Type B pancreatic cell (in vitro differentiated cells): ENCODE measurements at regions not wholly inside any gene's neighbourhood (a gene's known extent, or its start where the extent isn't known, plus 50 kb on each side); places are given as distances from the start of the nearest gene placed in this dataset.

ENCODE experiments used
- DNase-seq: peaks from one replicate; pipeline ENCODE4 v3.0.0; 2021; ENCODE audit warnings: mixed read lengths; ENCODE audit not compliant: unreplicated experiment; ENCODE audit errors: extremely low spot score
- H3K27ac Mint-ChIP-seq: 2 replicates; pipeline ENCODE4 v1.8.0; 2021; ENCODE audit warnings: mild to moderate bottlenecking, mixed read lengths
- H3K27me3 Mint-ChIP-seq: 2 replicates; pipeline ENCODE4 v1.8.0; 2021; ENCODE audit warnings: mixed read lengths
- H3K36me3 Mint-ChIP-seq: 2 replicates; pipeline ENCODE4 v1.8.0; 2021; ENCODE audit warnings: mixed read lengths
- H3K4me1 Mint-ChIP-seq: one replicate; pipeline ENCODE4 v1.8.0; 2021; ENCODE audit warnings: mixed read lengths; ENCODE audit not compliant: unreplicated experiment
- H3K4me3 Mint-ChIP-seq: 2 replicates; pipeline ENCODE4 v1.8.0; 2021; ENCODE audit warnings: mild to moderate bottlenecking, mixed read lengths
- H3K9me3 Mint-ChIP-seq: 2 replicates; pipeline ENCODE4 v1.8.0; 2021; ENCODE audit warnings: mixed read lengths
- CTCF ChIP-seq: fragments of 200-600 bp; sonication (generic); conservative IDR thresholded peaks from 2 replicates; pipeline ENCODE4 v1.5.0; 2021; ENCODE audit warnings: antibody characterized with exemption, mild to moderate bottlenecking

GRCh38 chr2:236841389-236841788, 244.3 kb upstream of the COPS8 start:
- Mint-ChIP-seq H3K4me1 (peaks cover 18% of the 10 kb centered on the region), H3K9me3 (peaks cover 5% of the 10 kb centered on the region), H3K27me3 (peaks cover 8% of the 10 kb centered on the region), H3K4me3 (no peak overlapping the region), H3K27ac (no peak overlapping the region), H3K36me3 (peaks cover 5% of the 10 kb centered on the region)
- no peak for DNase-seq
- TF ChIP-seq CTCF = no peak

GRCh38 chr2:236843161-236843968, 242.3 kb upstream of the COPS8 start:
- Mint-ChIP-seq H3K9me3 (peaks cover 7% of the 10 kb centered on the region), H3K4me3 (no peak overlapping the region), H3K36me3 (peaks cover 4% of the 10 kb centered on the region), H3K4me1 (peaks cover 29% of the 10 kb centered on the region), H3K27me3 (peaks cover 14% of the 10 kb centered on the region), H3K27ac (no peak overlapping the region)
- TF ChIP-seq CTCF = no peak
- DNase-seq = no peak

GRCh38 chr2:236844711-236845110, 241.0 kb upstream of the COPS8 start:
- Mint-ChIP-seq H3K27ac (no peak overlapping the region), H3K36me3 (peaks cover 7% of the 10 kb centered on the region), H3K4me3 (no peak overlapping the region), H3K27me3 (peaks cover 18% of the 10 kb centered on the region), H3K9me3 (peaks cover 13% of the 10 kb centered on the region), H3K4me1 (peaks cover 34% of the 10 kb centered on the region)
- TF ChIP-seq CTCF = no peak
- no peak for DNase-seq

- H3K4me3 Mint-ChIP-seq = no peak overlapping the region
- H3K27me3 Mint-ChIP-seq = peaks cover 25% of the 10 kb centered on the region
- no peak for TF ChIP-seq CTCF
- DNase-seq = no peak
- peaks cover 9% of the 10 kb centered on the region for H3K36me3 Mint-ChIP-seq
- H3K27ac Mint-ChIP-seq = no peak overlapping the region
- peaks cover 43% of the 10 kb centered on the region for H3K4me1 Mint-ChIP-seq
- H3K9me3 Mint-ChIP-seq = peaks cover 20% of the 10 kb centered on the region
These were observed 238.7 kb upstream of the COPS8 start for GRCh38 chr2:236847023-236847422.

- Mint-ChIP-seq H3K27ac (no peak overlapping the region), H3K36me3 (peaks cover 9% of the 10 kb centered on the region), H3K4me3 (no peak overlapping the region), H3K4me1 (peaks cover 48% of the 10 kb centered on the region), H3K9me3 (peaks cover 20% of the 10 kb centered on the region), H3K27me3 (peaks cover 28% of the 10 kb centered on the region)
- TF ChIP-seq CTCF = no peak
- no peak for DNase-seq
These were observed 238.0 kb upstream of the COPS8 start for GRCh38 chr2:236847538-236848263.
